ENCODE measurements at regions not wholly inside any gene's neighbourhood (a gene's known extent, or its start where the extent isn't known, plus 50 kb on each side); places are given as distances from the start of the nearest gene placed in this dataset.

- no peak for TF ChIP-seq CTCF (IDR thresholded peaks at IDR 0.05)
- no peak for TF ChIP-seq POLR2A (IDR thresholded peaks at IDR 0.05)
These were observed 99.7 kb upstream of the UGP2 start for GRCh38 chr2:63741884-63742579.
